MG63 (cell line): ENCODE measurements at regions not wholly inside any gene's neighbourhood (a gene's known extent, or its start where the extent isn't known, plus 50 kb on each side); places are given as distances from the start of the nearest gene placed in this dataset.

ENCODE experiments used
- DNase-seq: peaks from one replicate; pipeline ENCODE4 v3.0.0-alpha.2; 2020
- H3K27me3 ChIP-seq: fragments of 250-450 bp; sonication (Bioruptor Pico); 2 replicates; pipeline ENCODE4 v1.5.1; 2020; ENCODE audit warnings: mild to moderate bottlenecking, moderate library complexity
- H3K36me3 ChIP-seq: fragments of 250-450 bp; sonication (Bioruptor Pico); 2 replicates; pipeline ENCODE4 v1.5.1; 2020; ENCODE audit warnings: mild to moderate bottlenecking, moderate library complexity
- H3K4me3 ChIP-seq: fragments of 250-450 bp; sonication (Bioruptor Pico); 2 replicates; pipeline ENCODE4 v1.5.1; 2020; ENCODE audit warnings: mild to moderate bottlenecking, moderate library complexity
- H3K9me3 ChIP-seq: fragments of 250-450 bp; sonication (Bioruptor Pico); 2 replicates; pipeline ENCODE4 v1.5.1; 2020; ENCODE audit warnings: mild to moderate bottlenecking, moderate library complexity

DNA sequence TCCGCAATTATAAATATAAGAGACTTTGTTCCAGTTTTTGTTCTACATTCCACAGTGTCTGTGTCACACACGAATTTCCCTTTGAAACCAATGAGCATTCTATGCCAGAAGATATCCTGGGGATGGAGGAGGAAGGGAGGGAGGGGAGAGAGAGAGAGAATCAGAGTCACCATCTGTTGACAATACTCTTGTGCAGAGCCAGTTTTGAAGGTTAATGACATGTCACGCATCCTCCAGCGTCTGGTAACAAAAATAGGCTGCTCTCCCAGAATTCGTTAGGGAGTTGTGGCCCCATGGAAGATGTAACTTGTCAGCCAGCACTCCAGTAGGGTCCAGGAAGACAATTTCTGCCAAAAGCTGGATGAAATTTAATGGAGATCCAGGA is 213.5 kb upstream of the KRR1 start:
- H3K36me3 ChIP-seq, result no peaks in the 10 kb centered on the region
- H3K9me3 ChIP-seq, result no peaks in the 10 kb centered on the region
- H3K4me3 ChIP-seq, result no peak overlapping the region
- H3K27me3 ChIP-seq, result no peaks in the 10 kb centered on the region
- DNase-seq, result peak; percentile 64

DNA sequence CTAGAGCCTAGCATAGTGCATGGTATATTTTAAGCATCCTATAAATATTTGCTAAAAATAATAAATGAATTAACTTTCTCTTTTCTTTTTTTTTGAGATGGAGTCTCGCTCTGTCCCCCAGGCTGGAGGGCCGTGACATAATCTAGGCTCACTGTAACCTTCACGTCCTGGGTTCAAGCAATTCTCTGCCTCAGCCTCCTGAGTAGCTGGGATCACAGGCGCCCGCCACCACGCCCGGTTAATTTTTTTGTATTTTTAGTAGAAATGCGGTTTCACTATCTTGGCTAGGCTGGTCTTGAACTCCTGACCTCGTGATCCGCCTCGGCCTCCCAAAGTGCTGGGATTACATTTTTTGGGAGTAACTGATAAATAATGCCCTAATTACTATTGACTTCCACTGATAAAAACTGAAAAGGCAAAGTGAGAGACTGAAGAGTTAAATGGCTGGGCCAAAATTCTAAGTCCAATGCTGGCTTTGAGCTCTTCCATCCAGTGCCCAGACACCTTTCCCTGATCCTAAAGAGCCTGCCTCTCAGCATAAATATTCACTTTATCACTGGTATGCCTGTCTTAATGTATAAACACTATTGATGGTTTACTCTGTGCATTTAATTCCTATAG is 213.0 kb upstream of the KRR1 start:
- Histone ChIP-seq H3K27me3 (no peaks in the 10 kb centered on the region), H3K36me3 (no peaks in the 10 kb centered on the region), H3K4me3 (no peak overlapping the region), H3K9me3 (no peaks in the 10 kb centered on the region)
- no peak for DNase-seq

DNA sequence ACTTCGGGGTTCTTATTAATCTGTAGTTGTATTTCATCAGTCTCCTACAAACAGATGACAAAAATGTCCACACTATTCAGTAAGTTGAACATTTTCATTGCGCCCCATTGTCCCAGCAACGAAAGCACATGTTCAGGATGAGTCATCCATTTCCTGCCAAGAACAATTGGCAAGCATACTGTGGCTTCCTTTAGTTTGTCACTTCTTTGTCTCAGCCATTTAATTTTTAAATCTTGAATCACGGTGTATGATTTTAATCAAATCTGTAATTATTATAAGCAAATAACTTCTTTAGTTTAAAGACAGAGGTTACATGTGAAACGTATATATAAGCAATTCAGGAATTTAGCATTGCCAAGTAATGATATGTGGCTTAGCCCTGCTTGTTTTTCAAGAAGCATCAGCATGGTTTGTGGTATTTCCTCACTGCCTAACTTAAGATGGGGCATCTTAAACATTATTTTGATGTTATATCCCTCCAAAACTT is 211.3 kb upstream of the KRR1 start:
- DNase-seq, result peak; percentile 77
- Histone ChIP-seq H3K9me3 (no peaks in the 10 kb centered on the region), H3K36me3 (no peaks in the 10 kb centered on the region), H3K27me3 (no peaks in the 10 kb centered on the region), H3K4me3 (no peak overlapping the region)

GRCh38 chr12:75721796-75722195 is 210.4 kb upstream of the KRR1 start:
- Histone ChIP-seq H3K27me3 (no peaks in the 10 kb centered on the region), H3K9me3 (no peaks in the 10 kb centered on the region), H3K4me3 (no peak overlapping the region), H3K36me3 (no peaks in the 10 kb centered on the region)
- no peak for DNase-seq

GRCh38 chr12:75720812-75721641 is 209.6 kb upstream of the KRR1 start:
- H3K27me3 ChIP-seq, result no peaks in the 10 kb centered on the region
- DNase-seq, result no peak

GRCh38 chr12:75717902-75718301 is 206.5 kb upstream of the KRR1 start:
- no peaks in the 10 kb centered on the region for H3K36me3 ChIP-seq
- no peaks in the 10 kb centered on the region for H3K27me3 ChIP-seq
- DNase-seq, result no peak
- H3K9me3 ChIP-seq, result no peaks in the 10 kb centered on the region
- H3K4me3 ChIP-seq, result no peak overlapping the region

More at GRCh38 chr12:75720812-75721641, 209.6 kb upstream of the KRR1 start:
- Histone ChIP-seq H3K9me3 (no peaks in the 10 kb centered on the region), H3K36me3 (no peaks in the 10 kb centered on the region), H3K4me3 (no peak overlapping the region)

DNA sequence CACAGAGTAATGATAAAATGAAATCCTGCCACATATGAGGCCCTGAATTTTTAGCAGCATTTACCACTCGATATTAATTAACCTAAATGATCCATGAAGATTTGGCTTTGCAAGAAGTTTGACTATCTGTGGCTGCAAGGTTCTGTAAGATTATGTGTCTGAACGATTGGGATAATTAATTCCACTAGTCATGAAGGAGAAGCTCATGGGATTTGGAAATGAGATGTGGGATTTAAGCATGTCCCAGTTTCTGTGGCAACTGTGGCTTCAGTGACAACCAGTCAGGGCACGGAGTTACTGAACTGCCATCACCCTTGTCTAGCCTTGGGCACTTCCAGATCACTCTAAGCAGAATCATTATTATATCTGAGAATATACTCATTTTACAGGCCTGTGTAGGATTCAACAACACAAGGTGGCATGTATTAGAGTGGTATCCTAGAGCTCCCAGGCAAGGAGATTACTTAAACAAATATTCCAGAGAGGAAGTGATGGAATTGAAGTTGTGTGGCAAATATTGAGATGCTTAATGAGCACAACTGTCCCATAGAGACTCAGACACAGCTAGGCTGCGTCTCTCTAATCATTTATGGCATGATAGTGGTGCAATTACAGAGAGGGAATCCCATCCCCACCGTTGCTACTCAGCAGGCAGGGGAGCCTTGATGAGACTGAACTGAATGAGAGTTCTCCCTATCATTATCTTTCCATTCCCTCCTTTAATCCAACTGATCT is 205.0 kb upstream of the KRR1 start:
- no peaks in the 10 kb centered on the region for H3K27me3 ChIP-seq
- H3K4me3 ChIP-seq, result no peak overlapping the region
- H3K36me3 ChIP-seq, result no peaks in the 10 kb centered on the region
- DNase-seq, result no peak
- no peaks in the 10 kb centered on the region for H3K9me3 ChIP-seq

- DNase-seq, result no peak
- H3K4me3 ChIP-seq, result no peak overlapping the region
- H3K27me3 ChIP-seq, result no peaks in the 10 kb centered on the region
- H3K9me3 ChIP-seq, result no peaks in the 10 kb centered on the region
- H3K36me3 ChIP-seq, result no peaks in the 10 kb centered on the region
These were observed 204.3 kb upstream of the KRR1 start for GRCh38 chr12:75715682-75716081.

DNA sequence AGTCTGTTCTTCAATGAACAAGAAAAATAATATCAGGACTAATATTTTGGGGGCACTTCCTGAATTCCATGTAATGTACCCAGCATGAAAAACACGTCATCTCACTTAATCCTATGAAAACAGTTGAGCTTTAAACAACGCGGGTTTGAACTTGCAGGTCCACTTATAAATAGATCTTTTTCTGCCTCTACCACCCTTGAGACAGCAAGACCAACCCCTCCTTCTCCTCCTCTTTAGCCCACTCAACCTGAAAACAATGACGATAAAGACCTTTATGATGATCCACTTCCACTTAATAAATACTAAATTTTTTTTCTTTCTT is 203.9 kb upstream of the KRR1 start:
- Histone ChIP-seq H3K9me3 (no peaks in the 10 kb centered on the region), H3K4me3 (no peak overlapping the region), H3K27me3 (no peaks in the 10 kb centered on the region), H3K36me3 (no peaks in the 10 kb centered on the region)
- DNase-seq, result no peak

GRCh38 chr12:75714462-75715322 is 203.3 kb upstream of the KRR1 start:
- Histone ChIP-seq H3K27me3 (no peaks in the 10 kb centered on the region), H3K36me3 (no peaks in the 10 kb centered on the region), H3K9me3 (no peaks in the 10 kb centered on the region), H3K4me3 (no peak overlapping the region)
- no peak for DNase-seq

DNA sequence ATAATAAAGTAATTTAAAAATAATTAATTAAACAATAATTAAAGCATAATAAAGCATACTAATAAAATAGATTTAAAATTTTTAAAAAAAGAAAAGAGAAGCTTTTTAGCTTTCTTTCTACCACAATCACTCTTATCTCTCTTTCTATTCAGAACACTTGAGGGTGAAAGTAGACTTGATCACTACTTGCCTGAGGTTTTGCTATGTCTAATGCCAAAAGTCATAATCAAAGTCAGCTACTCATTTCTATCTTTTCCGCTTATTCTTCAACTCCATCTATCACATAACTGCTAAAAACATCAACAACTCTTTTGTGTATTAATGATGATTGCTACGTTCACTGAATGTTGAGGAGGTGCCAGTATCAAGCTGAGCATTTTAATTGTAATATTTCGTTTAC is 202.0 kb upstream of the KRR1 start:
- H3K27me3 ChIP-seq, result no peaks in the 10 kb centered on the region
- no peaks in the 10 kb centered on the region for H3K36me3 ChIP-seq
- H3K9me3 ChIP-seq, result no peaks in the 10 kb centered on the region
- no peak overlapping the region for H3K4me3 ChIP-seq
- no peak for DNase-seq

- no peaks in the 10 kb centered on the region for H3K36me3 ChIP-seq
- no peaks in the 10 kb centered on the region for H3K27me3 ChIP-seq
- no peak for DNase-seq
- H3K9me3 ChIP-seq, result no peaks in the 10 kb centered on the region
- no peak overlapping the region for H3K4me3 ChIP-seq
These were observed 200.8 kb upstream of the KRR1 start for GRCh38 chr12:75712223-75712622.

DNA sequence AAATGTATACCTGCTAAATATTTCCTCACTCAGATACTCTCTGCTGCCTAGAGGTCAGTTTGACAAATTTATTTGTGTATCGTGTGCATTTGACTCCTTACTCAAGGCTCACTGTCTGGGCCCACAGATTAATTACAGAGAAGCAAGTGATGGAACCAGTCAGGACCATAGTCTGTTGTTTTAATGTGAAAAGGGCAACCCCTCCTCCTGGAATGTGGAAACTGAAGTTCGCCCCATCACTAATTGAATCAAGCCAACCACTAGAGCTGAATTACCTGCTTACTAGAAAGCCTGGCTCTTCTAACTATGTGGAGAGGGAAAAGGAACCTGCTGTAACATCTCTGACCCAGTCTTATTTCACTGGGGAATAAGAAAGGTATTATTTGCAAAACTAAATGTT is 199.9 kb upstream of the KRR1 start:
- Histone ChIP-seq H3K27me3 (no peaks in the 10 kb centered on the region), H3K9me3 (no peaks in the 10 kb centered on the region), H3K36me3 (no peaks in the 10 kb centered on the region), H3K4me3 (no peak overlapping the region)
- DNase-seq, result no peak

GRCh38 chr12:75710361-75711069 is 199.1 kb upstream of the KRR1 start:
- no peak for DNase-seq
- no peak overlapping the region for H3K4me3 ChIP-seq
- H3K36me3 ChIP-seq, result no peaks in the 10 kb centered on the region

GRCh38 chr12:75709503-75709902 is 198.1 kb upstream of the KRR1 start:
- DNase-seq, result no peak
- Histone ChIP-seq H3K27me3 (no peaks in the 10 kb centered on the region), H3K36me3 (no peaks in the 10 kb centered on the region), H3K4me3 (no peak overlapping the region), H3K9me3 (no peaks in the 10 kb centered on the region)

More at GRCh38 chr12:75710361-75711069, 199.1 kb upstream of the KRR1 start:
- H3K9me3 ChIP-seq, result no peaks in the 10 kb centered on the region
- H3K27me3 ChIP-seq, result no peaks in the 10 kb centered on the region

- Histone ChIP-seq H3K27me3 (no peaks in the 10 kb centered on the region), H3K4me3 (no peak overlapping the region), H3K36me3 (no peaks in the 10 kb centered on the region), H3K9me3 (no peaks in the 10 kb centered on the region)
- DNase-seq, result no peak
These were observed 197.4 kb upstream of the KRR1 start for GRCh38 chr12:75708802-75709201.
